ENCODE measurements at regions not wholly inside any gene's neighbourhood (a gene's known extent, or its start where the extent isn't known, plus 50 kb on each side); places are given as distances from the start of the nearest gene placed in this dataset.

DNA sequence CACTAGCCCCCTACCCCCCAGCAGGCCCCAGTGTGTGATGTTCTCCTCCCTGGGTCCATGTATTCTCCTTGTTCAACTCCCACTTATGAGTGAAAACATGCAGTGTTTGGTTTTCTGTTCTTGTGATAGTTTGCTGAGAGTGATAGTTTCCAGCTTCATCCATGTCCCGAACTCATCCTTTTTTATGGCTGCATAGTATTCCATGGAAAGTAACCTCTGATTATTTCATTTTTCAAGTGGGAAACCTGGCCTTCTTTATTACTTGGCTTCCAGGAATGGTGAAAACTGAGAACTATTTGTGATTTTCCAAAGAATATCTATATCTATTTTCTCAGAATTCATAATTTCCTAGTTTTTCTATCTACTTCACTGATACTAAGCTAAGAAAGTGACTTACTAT is 235.0 kb downstream of the MTERF1 start:
- H3K4me3 ChIP-seq, result no peak overlapping the region
- WGBS, 2 donors, result 85 to 97% methylated on average over 1 of the region's 1 CpG

DNA sequence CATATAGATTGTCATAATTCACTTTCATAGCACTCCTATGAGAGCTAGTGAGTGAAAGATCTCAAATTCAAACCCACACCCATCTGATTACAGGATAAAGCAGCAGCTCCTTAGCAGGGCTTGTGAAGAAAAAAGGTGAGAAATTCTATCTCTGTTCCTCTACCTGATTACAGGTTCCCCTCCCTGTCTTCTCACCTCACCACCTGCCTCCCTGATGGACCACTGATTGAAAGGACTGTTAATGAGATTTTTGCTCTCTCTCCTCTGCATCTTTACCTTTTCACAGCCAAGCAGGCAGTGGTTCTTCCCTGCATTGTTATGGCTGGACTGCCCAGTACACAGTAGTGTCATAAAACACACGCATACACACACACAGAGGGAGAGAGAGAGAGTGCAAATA is 228.5 kb downstream of the MTERF1 start:
- H3K27ac ChIP-seq, result no peak overlapping the region
- TF ChIP-seq POLR2AphosphoS5 (IDR thresholded peaks at IDR 0.05) (no peak), EP300 (IDR thresholded peaks at IDR 0.05) (no peak), POLR2A (IDR thresholded peaks at IDR 0.05) (no peak)
- TF ChIP-seq, protein P1, sequence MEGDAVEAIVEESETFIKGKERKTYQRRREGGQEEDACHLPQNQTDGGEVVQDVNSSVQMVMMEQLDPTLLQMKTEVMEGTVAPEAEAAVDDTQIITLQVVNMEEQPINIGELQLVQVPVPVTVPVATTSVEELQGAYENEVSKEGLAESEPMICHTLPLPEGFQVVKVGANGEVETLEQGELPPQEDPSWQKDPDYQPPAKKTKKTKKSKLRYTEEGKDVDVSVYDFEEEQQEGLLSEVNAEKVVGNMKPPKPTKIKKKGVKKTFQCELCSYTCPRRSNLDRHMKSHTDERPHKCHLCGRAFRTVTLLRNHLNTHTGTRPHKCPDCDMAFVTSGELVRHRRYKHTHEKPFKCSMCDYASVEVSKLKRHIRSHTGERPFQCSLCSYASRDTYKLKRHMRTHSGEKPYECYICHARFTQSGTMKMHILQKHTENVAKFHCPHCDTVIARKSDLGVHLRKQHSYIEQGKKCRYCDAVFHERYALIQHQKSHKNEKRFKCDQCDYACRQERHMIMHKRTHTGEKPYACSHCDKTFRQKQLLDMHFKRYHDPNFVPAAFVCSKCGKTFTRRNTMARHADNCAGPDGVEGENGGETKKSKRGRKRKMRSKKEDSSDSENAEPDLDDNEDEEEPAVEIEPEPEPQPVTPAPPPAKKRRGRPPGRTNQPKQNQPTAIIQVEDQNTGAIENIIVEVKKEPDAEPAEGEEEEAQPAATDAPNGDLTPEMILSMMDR (IDR thresholded peaks at IDR 0.05), result no peak
- WGBS, 2 donors, result 82 to 100% methylated on average over 1 of the region's 1 CpG
- no peaks in the 10 kb centered on the region for H3K27me3 ChIP-seq
- no peaks in the 10 kb centered on the region for H3K9me3 ChIP-seq
- no peaks in the 10 kb centered on the region for H3K4me1 ChIP-seq
- H3K36me3 ChIP-seq, result no peaks in the 10 kb centered on the region
- DNase-seq (no peak), ATAC-seq (ENCODE audit: low FRiP score in 2 of 2) (no peak)
- no peak overlapping the region for H3K4me3 ChIP-seq

More for the DNA sequence above, 235.0 kb downstream of the MTERF1 start:
- no peaks in the 10 kb centered on the region for H3K27me3 ChIP-seq
- TF ChIP-seq POLR2AphosphoS5 (IDR thresholded peaks at IDR 0.05), result no peak
- H3K27ac ChIP-seq, result no peak overlapping the region
- DNase-seq, result no peak
- no peaks in the 10 kb centered on the region for H3K4me1 ChIP-seq
- ATAC-seq (ENCODE audit: low FRiP score in 2 of 2), result no peak
- no peaks in the 10 kb centered on the region for H3K9me3 ChIP-seq
- no peaks in the 10 kb centered on the region for H3K36me3 ChIP-seq

DNA sequence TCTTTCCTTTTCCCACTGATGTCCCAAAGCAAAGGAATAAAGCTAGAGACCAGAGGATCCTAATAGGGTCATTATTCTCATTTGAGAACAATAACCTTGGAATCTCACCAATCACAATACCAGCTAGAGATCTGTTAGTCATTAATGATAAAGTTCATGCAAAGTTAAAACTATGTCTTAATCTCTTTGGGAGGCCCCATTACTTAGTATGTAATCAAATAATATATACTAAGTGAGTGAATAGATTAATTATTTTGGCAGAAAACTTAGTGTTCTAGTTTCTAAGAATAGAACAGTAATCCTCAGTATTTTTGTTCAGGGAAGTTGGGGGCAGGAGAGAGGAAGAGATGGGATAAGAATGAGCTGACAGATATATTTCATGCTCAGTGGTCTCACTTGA is 227.2 kb downstream of the MTERF1 start:
- Histone ChIP-seq H3K27ac (no peak overlapping the region), H3K4me3 (no peak overlapping the region), H3K9me3 (no peaks in the 10 kb centered on the region), H3K4me1 (no peaks in the 10 kb centered on the region), H3K36me3 (no peaks in the 10 kb centered on the region), H3K27me3 (no peaks in the 10 kb centered on the region)
- DNase-seq (no peak), ATAC-seq (ENCODE audit: low FRiP score in 2 of 2) (no peak)
- TF ChIP-seq EP300 (IDR thresholded peaks at IDR 0.05), result no peak
- no peak for TF ChIP-seq POLR2AphosphoS5 (IDR thresholded peaks at IDR 0.05)

DNA sequence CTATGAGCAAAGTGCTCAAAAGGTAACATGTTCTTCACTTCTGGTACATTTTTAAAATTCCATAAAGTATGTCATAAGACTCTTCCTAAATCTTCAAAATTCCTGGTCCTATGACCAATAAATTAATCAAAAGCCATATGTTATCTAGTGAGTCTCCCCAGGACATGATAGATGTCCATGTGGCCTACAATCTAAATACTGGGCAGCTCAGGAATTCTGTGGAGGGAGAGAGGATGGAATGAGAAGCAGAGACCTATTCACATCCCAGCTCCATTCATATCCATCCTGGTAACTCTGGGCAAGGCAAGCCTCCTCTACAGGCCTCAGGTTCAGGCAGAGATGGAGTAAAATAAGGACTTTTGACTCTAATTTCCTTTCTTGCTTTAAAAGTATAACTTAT is 224.8 kb downstream of the MTERF1 start:
- Histone ChIP-seq H3K4me3 (no peak overlapping the region), H3K4me1 (no peaks in the 10 kb centered on the region), H3K36me3 (no peaks in the 10 kb centered on the region), H3K27ac (no peak overlapping the region), H3K9me3 (no peaks in the 10 kb centered on the region), H3K27me3 (no peaks in the 10 kb centered on the region)
- DNase-seq, result no peak
- no peak for ATAC-seq (ENCODE audit: low FRiP score in 2 of 2)
- TF ChIP-seq POLR2A (IDR thresholded peaks at IDR 0.05), result no peak
- TF ChIP-seq POLR2AphosphoS5 (IDR thresholded peaks at IDR 0.05), result no peak
- TF ChIP-seq, protein P1 (IDR thresholded peaks at IDR 0.05), result no peak
- no peak for TF ChIP-seq EP300 (IDR thresholded peaks at IDR 0.05)

DNA sequence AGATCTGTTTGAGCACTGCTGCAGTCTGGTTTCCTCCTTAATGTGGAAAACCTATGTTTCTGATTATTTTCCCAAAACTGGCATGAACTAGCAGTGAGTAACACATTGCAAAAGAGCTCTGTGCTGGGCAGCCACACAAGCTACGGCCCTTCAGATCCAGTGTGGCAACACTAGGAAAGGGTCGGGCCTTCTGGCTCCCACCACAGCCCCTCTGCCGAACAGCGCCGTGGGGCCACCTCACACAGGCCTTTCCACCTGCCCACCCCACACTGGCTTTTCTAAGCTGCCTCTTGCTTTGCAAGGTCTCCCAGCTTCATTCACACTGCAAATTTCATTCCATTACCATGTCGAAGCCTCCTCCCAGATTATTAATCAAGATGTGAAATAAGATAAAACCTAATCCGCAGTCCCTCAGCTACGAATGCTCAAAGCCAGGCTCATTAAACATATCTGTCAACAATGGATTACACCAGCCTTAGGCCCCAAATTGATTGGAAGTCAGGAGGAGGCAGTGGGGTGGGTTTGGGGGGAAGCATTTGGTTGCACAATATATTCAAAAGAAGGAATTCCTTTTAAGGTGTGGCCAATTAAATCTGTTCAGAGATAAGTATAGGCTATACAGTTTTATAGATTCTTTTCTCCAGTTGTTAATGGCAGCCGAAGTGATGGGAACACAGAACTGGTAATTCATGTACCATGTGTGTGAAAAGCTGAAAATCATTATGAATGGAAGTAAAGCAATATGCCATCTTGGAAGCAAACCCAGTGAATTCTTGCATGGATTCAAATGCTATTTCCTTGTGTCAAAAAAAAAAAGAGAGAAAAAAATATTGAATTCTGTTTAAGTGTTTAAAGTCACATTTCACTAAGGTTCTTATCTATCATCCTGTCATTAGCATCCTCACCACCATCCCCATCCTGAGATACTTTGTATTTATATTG is 223.7 kb downstream of the MTERF1 start:
- Histone ChIP-seq H3K4me1 (no peaks in the 10 kb centered on the region), H3K9me3 (no peaks in the 10 kb centered on the region), H3K27ac (no peak overlapping the region), H3K4me3 (no peak overlapping the region), H3K36me3 (no peaks in the 10 kb centered on the region), H3K27me3 (no peaks in the 10 kb centered on the region)
- TF ChIP-seq, protein P1 (IDR thresholded peaks at IDR 0.05), result no peak
- no peak for TF ChIP-seq POLR2AphosphoS5 (IDR thresholded peaks at IDR 0.05)
- no peak for TF ChIP-seq EP300 (IDR thresholded peaks at IDR 0.05)
- TF ChIP-seq POLR2A (IDR thresholded peaks at IDR 0.05), result no peak
- peak in 1 of 2 donors; percentile 86 for ATAC-seq (ENCODE audit: low FRiP score in 2 of 2)
- DNase-seq, result peak in 1 of 2 donors; percentile 30
- 80 to 81% methylated on average over 8 to 9 of the region's 9 CpGs for WGBS, 2 donors
